ENCODE measurements at regions not wholly inside any gene's neighbourhood (a gene's known extent, or its start where the extent isn't known, plus 50 kb on each side); places are given as distances from the start of the nearest gene placed in this dataset.

DNA sequence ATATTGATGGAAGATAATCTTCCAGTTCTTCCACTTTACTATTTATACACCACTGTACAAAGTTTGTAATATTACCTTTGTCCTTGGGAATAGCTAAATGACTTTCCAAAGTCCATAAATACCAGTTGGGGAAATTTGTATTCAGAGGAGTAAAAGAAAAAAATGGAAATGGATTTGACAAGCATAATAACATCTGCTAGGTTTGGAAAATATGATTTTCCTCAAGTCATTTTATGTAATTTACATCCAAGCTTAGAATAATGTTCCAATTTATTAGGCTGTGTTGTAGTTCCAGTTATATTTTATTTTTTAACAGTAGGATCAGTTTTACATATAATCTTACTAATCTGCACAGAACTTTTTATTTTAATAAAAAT, 563.0 kb upstream of the PKDCC start:
- TF ChIP-seq YY1 (IDR thresholded peaks at IDR 0.05; ENCODE audit: insufficient read depth, insufficient read length) (no peak), ZNF274 (IDR thresholded peaks at IDR 0.05; ENCODE audit: low read depth, low read length) (no peak), SUZ12 (IDR thresholded peaks at IDR 0.05; ENCODE audit: extremely low read depth, insufficient read depth, insufficient read length) (no peak)
- H3K36me3 ChIP-seq (ENCODE audit: insufficient read depth, insufficient read length, low read length): no peaks in the 10 kb centered on the region
- no peak overlapping the region for H3K9ac ChIP-seq (ENCODE audit: insufficient read length, low read depth)
- H3K27me3 ChIP-seq (ENCODE audit: insufficient read depth, insufficient read length): no peaks in the 10 kb centered on the region
- no peaks in the 10 kb centered on the region for H3K9me3 ChIP-seq (ENCODE audit: insufficient read depth, low read length)
- H3K4me1 ChIP-seq (ENCODE audit: insufficient read depth, insufficient read length): no peaks in the 10 kb centered on the region
- no peak for DNase-seq (ENCODE audit: low read depth, low spot score)
- no peak overlapping the region for H3K4me3 ChIP-seq (ENCODE audit: insufficient read length, low read depth)

DNA sequence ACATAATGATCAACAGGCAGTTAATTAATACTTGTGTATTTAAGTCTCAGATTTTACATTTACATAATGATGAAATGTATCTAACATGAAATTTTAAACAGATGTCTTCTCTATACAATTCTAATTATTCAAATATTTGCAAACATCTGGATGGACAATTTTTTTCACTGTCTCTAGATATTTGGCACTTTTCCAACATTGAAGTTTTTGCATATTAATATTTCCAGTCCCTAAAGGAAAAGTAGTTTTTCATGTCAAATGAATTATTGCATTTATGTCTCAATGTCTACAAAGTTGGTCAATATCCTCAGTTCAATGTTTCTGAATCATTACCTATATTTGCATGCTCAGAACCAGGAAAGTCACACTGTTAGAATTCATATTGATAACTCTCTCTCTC, 560.9 kb upstream of the PKDCC start:
- TF ChIP-seq YY1 (IDR thresholded peaks at IDR 0.05; ENCODE audit: insufficient read depth, insufficient read length): no peak
- no peak for TF ChIP-seq ZNF274 (IDR thresholded peaks at IDR 0.05; ENCODE audit: low read depth, low read length)
- no peak for TF ChIP-seq SUZ12 (IDR thresholded peaks at IDR 0.05; ENCODE audit: extremely low read depth, insufficient read depth, insufficient read length)
- H3K4me1 ChIP-seq (ENCODE audit: insufficient read depth, insufficient read length): no peaks in the 10 kb centered on the region
- no peaks in the 10 kb centered on the region for H3K27me3 ChIP-seq (ENCODE audit: insufficient read depth, insufficient read length)
- no peaks in the 10 kb centered on the region for H3K36me3 ChIP-seq (ENCODE audit: insufficient read depth, insufficient read length, low read length)
- H3K9me3 ChIP-seq (ENCODE audit: insufficient read depth, low read length): no peaks in the 10 kb centered on the region
- no peak for DNase-seq (ENCODE audit: low read depth, low spot score)
- H3K4me3 ChIP-seq (ENCODE audit: insufficient read length, low read depth): no peak overlapping the region
- H3K9ac ChIP-seq (ENCODE audit: insufficient read length, low read depth): no peak overlapping the region

DNA sequence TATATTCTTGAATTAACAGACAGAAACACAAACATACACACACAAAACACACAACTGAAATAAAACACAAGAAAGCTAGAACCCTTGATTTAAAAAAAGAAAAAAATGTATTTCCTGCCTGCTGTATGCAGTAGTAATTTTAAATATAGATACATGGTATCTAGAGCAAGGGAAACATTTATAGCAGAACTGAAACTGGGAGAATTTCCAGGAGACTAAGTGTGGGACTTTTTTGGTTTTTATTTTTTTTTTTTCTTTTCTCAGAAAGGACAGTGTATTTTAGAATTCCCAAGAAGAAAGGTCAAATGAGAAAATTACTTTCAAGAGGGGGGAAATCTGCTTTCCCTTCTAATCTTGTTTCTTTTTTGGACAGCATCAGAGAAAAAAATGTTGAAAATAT, 558.9 kb upstream of the PKDCC start:
- H3K9me3 ChIP-seq (ENCODE audit: insufficient read depth, low read length): peaks cover under 1% of the 10 kb centered on the region; the same call in 1 of the 2 replicates
- H3K4me1 ChIP-seq (ENCODE audit: insufficient read depth, insufficient read length): no peaks in the 10 kb centered on the region
- H3K36me3 ChIP-seq (ENCODE audit: insufficient read depth, insufficient read length, low read length): no peaks in the 10 kb centered on the region
- H3K27me3 ChIP-seq (ENCODE audit: insufficient read depth, insufficient read length): no peaks in the 10 kb centered on the region
- H3K9ac ChIP-seq (ENCODE audit: insufficient read length, low read depth): no peak overlapping the region
- DNase-seq (ENCODE audit: low read depth, low spot score): no peak
- H3K4me3 ChIP-seq (ENCODE audit: insufficient read length, low read depth): no peak overlapping the region
- no peak for TF ChIP-seq YY1 (IDR thresholded peaks at IDR 0.05; ENCODE audit: insufficient read depth, insufficient read length)
- no peak for TF ChIP-seq ZNF274 (IDR thresholded peaks at IDR 0.05; ENCODE audit: low read depth, low read length)
- TF ChIP-seq SUZ12 (IDR thresholded peaks at IDR 0.05; ENCODE audit: extremely low read depth, insufficient read depth, insufficient read length): no peak

DNA sequence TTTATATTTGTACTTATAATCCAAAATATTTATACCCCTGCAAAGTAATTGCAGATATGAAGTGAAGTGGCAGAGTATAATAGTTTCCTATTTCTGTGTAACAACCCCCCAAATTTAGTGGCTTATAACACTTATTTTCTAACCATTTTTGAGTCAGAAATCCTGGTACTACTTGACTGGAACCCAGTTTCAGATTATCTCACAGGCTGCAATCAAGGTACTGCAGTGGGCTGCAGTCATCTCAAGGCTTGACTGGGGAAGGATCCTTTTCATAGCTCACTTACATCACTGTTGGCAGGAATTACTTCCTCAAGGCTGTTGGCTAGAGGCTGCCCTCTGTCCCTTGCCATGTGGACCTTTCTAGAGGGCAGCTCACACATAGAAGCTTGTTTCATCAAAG, 558.2 kb upstream of the PKDCC start:
- TF ChIP-seq ZNF274 (IDR thresholded peaks at IDR 0.05; ENCODE audit: low read depth, low read length) (no peak), YY1 (IDR thresholded peaks at IDR 0.05; ENCODE audit: insufficient read depth, insufficient read length) (no peak), SUZ12 (IDR thresholded peaks at IDR 0.05; ENCODE audit: extremely low read depth, insufficient read depth, insufficient read length) (no peak)
- Histone ChIP-seq H3K9ac (ENCODE audit: insufficient read length, low read depth) (no peak overlapping the region), H3K9me3 (ENCODE audit: insufficient read depth, low read length) (peaks cover 8% of the 10 kb centered on the region; the same call in 1 of the 2 replicates), H3K4me3 (ENCODE audit: insufficient read length, low read depth) (no peak overlapping the region), H3K27me3 (ENCODE audit: insufficient read depth, insufficient read length) (no peaks in the 10 kb centered on the region), H3K36me3 (ENCODE audit: insufficient read depth, insufficient read length, low read length) (no peaks in the 10 kb centered on the region), H3K4me1 (ENCODE audit: insufficient read depth, insufficient read length) (no peaks in the 10 kb centered on the region)
- DNase-seq (ENCODE audit: low read depth, low spot score): no peak

DNA sequence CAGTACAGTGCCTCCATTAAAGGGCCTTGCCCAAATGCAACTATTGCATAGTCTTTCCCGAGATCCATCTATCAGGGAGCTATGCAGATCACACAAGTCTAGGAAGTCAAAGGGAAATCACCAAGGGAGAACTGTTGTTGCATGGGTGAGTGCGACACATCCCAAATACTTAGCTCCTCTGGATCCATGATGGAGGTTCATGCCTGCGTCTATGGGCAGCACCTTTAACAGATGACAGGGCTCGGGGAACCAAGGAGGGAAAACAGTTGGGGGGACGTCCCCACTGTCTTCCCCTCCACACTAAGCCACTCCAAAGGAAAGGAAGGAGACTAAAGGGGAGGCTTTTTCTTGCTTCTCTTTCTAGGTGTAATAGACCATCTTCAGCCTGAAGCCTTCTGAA, 552.8 kb upstream of the PKDCC start:
- Histone ChIP-seq H3K36me3 (ENCODE audit: insufficient read depth, insufficient read length, low read length) (no peaks in the 10 kb centered on the region), H3K4me3 (ENCODE audit: insufficient read length, low read depth) (no peak overlapping the region), H3K27me3 (ENCODE audit: insufficient read depth, insufficient read length) (no peaks in the 10 kb centered on the region), H3K9ac (ENCODE audit: insufficient read length, low read depth) (no peak overlapping the region), H3K9me3 (ENCODE audit: insufficient read depth, low read length) (peaks cover 36% of the 10 kb centered on the region), H3K4me1 (ENCODE audit: insufficient read depth, insufficient read length) (no peaks in the 10 kb centered on the region)
- DNase-seq (ENCODE audit: low read depth, low spot score): no peak
- TF ChIP-seq SUZ12 (IDR thresholded peaks at IDR 0.05; ENCODE audit: extremely low read depth, insufficient read depth, insufficient read length) (no peak), YY1 (IDR thresholded peaks at IDR 0.05; ENCODE audit: insufficient read depth, insufficient read length) (no peak), ZNF274 (IDR thresholded peaks at IDR 0.05; ENCODE audit: low read depth, low read length) (no peak)

DNA sequence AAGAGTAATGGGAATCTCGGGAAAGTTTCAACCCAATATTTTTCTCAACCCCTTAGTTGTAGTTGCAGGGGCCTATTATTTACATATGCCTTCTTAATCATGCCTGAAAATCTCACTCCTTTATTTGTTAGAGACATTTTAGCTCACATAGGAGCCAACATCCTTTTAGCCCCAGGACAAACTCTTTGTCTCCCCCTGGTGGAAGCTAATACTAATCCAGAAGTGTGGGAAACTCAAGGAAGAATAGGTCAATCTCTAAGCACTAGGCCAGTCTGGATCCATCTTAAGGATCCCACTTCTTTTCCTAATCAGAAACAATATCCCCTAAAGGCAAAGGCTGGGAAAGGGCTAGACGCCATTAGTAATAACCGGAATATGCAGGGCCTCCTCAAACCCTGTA, 550.9 kb upstream of the PKDCC start:
- no peak for DNase-seq (ENCODE audit: low read depth, low spot score)
- no peaks in the 10 kb centered on the region for H3K4me1 ChIP-seq (ENCODE audit: insufficient read depth, insufficient read length)
- H3K36me3 ChIP-seq (ENCODE audit: insufficient read depth, insufficient read length, low read length): no peaks in the 10 kb centered on the region
- H3K9ac ChIP-seq (ENCODE audit: insufficient read length, low read depth): no peak overlapping the region
- peaks cover 54% of the 10 kb centered on the region for H3K9me3 ChIP-seq (ENCODE audit: insufficient read depth, low read length)
- H3K27me3 ChIP-seq (ENCODE audit: insufficient read depth, insufficient read length): no peaks in the 10 kb centered on the region
- no peak overlapping the region for H3K4me3 ChIP-seq (ENCODE audit: insufficient read length, low read depth)
- TF ChIP-seq YY1 (IDR thresholded peaks at IDR 0.05; ENCODE audit: insufficient read depth, insufficient read length) (no peak), SUZ12 (IDR thresholded peaks at IDR 0.05; ENCODE audit: extremely low read depth, insufficient read depth, insufficient read length) (no peak), ZNF274 (IDR thresholded peaks at IDR 0.05; ENCODE audit: low read depth, low read length) (no peak)

DNA sequence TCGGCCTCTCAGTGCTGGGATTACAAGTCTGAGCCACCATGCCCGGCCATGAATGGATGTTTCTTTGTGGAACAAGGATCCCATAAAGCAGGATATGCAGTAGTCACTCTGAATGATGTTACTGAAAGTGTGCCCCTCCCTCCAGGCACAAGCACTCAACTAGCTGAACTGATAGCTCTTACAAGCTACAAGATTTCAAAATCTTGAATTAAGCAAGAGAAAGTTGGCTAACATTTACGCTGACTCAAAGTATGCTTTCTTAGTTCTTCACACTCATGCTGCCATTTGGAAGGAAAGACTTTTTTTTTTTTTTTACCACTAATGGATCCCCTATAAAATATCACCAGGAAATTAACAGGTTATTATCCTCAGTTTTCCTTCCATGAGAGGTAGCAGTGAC, 549.0 kb upstream of the PKDCC start:
- Histone ChIP-seq H3K36me3 (ENCODE audit: insufficient read depth, insufficient read length, low read length) (no peaks in the 10 kb centered on the region), H3K27me3 (ENCODE audit: insufficient read depth, insufficient read length) (no peaks in the 10 kb centered on the region), H3K9me3 (ENCODE audit: insufficient read depth, low read length) (peaks cover 55% of the 10 kb centered on the region), H3K4me1 (ENCODE audit: insufficient read depth, insufficient read length) (no peaks in the 10 kb centered on the region), H3K4me3 (ENCODE audit: insufficient read length, low read depth) (no peak overlapping the region), H3K9ac (ENCODE audit: insufficient read length, low read depth) (no peak overlapping the region)
- DNase-seq (ENCODE audit: low read depth, low spot score): no peak
- TF ChIP-seq ZNF274 (IDR thresholded peaks at IDR 0.05; ENCODE audit: low read depth, low read length) (no peak), YY1 (IDR thresholded peaks at IDR 0.05; ENCODE audit: insufficient read depth, insufficient read length) (no peak), SUZ12 (IDR thresholded peaks at IDR 0.05; ENCODE audit: extremely low read depth, insufficient read depth, insufficient read length) (no peak)

DNA sequence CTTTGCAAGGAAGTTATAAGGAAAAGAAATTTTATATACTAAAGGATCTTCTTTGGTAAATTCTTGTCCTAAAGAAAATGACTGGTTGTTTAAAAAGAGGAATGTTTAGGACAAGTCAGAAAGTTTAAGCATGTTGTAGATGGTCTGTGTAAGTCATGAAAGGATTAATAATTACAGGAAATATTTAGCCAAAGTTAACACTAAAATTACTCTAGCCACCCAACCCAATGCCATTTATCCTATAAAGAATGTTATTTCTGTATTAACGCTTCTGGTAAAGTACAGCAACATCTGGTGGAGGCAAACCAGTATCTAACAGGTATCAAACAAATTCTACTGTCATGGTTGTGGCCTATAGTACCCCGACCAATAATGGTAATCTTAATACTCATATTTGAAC, 546.9 kb upstream of the PKDCC start:
- TF ChIP-seq YY1 (IDR thresholded peaks at IDR 0.05; ENCODE audit: insufficient read depth, insufficient read length) (no peak), ZNF274 (IDR thresholded peaks at IDR 0.05; ENCODE audit: low read depth, low read length) (no peak), SUZ12 (IDR thresholded peaks at IDR 0.05; ENCODE audit: extremely low read depth, insufficient read depth, insufficient read length) (no peak)
- Histone ChIP-seq H3K4me3 (ENCODE audit: insufficient read length, low read depth) (no peak overlapping the region), H3K4me1 (ENCODE audit: insufficient read depth, insufficient read length) (no peaks in the 10 kb centered on the region), H3K9me3 (ENCODE audit: insufficient read depth, low read length) (peaks cover 35% of the 10 kb centered on the region), H3K9ac (ENCODE audit: insufficient read length, low read depth) (no peak overlapping the region), H3K27me3 (ENCODE audit: insufficient read depth, insufficient read length) (no peaks in the 10 kb centered on the region), H3K36me3 (ENCODE audit: insufficient read depth, insufficient read length, low read length) (no peaks in the 10 kb centered on the region)
- DNase-seq (ENCODE audit: low read depth, low spot score): no peak

All from NT2/D1 (cell line).